Gastroesophageal sphincter (tissue), 3 donors: ENCODE measurements at regions not wholly inside any gene's neighbourhood (a gene's known extent, or its start where the extent isn't known, plus 50 kb on each side); places are given as distances from the start of the nearest gene placed in this dataset.

Source experiments
- EP300 ChIP-seq: sonication (generic); formaldehyde crosslinking; IDR thresholded peaks from one replicate; pipeline ENCODE4 v1.6.1; 2017; ENCODE audit warnings: antibody characterized with exemption, mild to moderate bottlenecking
- POLR2AphosphoS5 ChIP-seq: sonication (generic); formaldehyde crosslinking; IDR thresholded peaks from one replicate; pipeline ENCODE4 v1.6.1; 2017; ENCODE audit warnings: antibody characterized with exemption
- TF ChIP-seq, protein P1 (sequence below), 4 experiments: fragments of 200-600 bp in 2 of 4; fragments of 450-650 bp in 2 of 4; sonication (generic) in 1 of 4; IDR thresholded peaks; one replicate each; pipeline ENCODE4 v1.5.1; 2017 to 2019; ENCODE audit warnings: antibody characterized with exemption in 4 of 4, mild to moderate bottlenecking in 2 of 4, moderate library complexity in 2 of 4

- TF ChIP-seq, protein P1, sequence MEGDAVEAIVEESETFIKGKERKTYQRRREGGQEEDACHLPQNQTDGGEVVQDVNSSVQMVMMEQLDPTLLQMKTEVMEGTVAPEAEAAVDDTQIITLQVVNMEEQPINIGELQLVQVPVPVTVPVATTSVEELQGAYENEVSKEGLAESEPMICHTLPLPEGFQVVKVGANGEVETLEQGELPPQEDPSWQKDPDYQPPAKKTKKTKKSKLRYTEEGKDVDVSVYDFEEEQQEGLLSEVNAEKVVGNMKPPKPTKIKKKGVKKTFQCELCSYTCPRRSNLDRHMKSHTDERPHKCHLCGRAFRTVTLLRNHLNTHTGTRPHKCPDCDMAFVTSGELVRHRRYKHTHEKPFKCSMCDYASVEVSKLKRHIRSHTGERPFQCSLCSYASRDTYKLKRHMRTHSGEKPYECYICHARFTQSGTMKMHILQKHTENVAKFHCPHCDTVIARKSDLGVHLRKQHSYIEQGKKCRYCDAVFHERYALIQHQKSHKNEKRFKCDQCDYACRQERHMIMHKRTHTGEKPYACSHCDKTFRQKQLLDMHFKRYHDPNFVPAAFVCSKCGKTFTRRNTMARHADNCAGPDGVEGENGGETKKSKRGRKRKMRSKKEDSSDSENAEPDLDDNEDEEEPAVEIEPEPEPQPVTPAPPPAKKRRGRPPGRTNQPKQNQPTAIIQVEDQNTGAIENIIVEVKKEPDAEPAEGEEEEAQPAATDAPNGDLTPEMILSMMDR (IDR thresholded peaks at IDR 0.05), result no peak
- TF ChIP-seq EP300, result no peak
- no peak for TF ChIP-seq POLR2AphosphoS5
Measured at GRCh38 chr1:194723067-194723466, 1536.7 kb upstream of the B3GALT2 start.
